H1 (cell line): ENCODE measurements at regions not wholly inside any gene's neighbourhood (a gene's known extent, or its start where the extent isn't known, plus 50 kb on each side); places are given as distances from the start of the nearest gene placed in this dataset.

Experiments
- CTCF ChIA-PET: fragments of 300-600 bp; sonication (Branson Sonifier 250); formaldehyde crosslinking; loops from one replicate; lab custom pipeline; 2021; ENCODE audit not compliant: partially characterized antibody; lab: Charles Lee
- POLR2A ChIA-PET: fragments of 300-600 bp; sonication (Branson Sonifier 250); formaldehyde crosslinking; loops from one replicate; lab custom pipeline; 2021; ENCODE audit warnings: inconsistent platforms; ENCODE audit not compliant: partially characterized antibody; lab: Charles Lee
- DNase-seq, 2 experiments: peaks; one replicate each; pipeline versions ENCODE4 v3.0.0 to v3.0.0-alpha.2; 2010 to 2022; ENCODE audit warnings: low spot score in 2 of 2, low read depth in 1 of 2, mixed read lengths in 1 of 2
- FAIRE-seq: peaks from 2 replicates; lab custom pipeline; 2011; peaks lifted over from hg19 to GRCh38; lab: Jason Lieb, UNC
- H2AFZ ChIP-seq: 2 replicates; pipeline ENCODE4 v1.8.1; 2012; ENCODE audit warnings: low read length, inconsistent platforms
- H2AK5ac ChIP-seq: 2 replicates; pipeline ENCODE4 v1.6.1; 2013; ENCODE audit warnings: low read depth, low read length
- H2BK120ac ChIP-seq: replicated peaks from 2 replicates; pipeline ENCODE3; 2013; ENCODE audit warnings: low read depth, low read length, inconsistent platforms
- H2BK12ac ChIP-seq: 2 replicates; pipeline ENCODE4 v1.6.1; 2013; ENCODE audit warnings: low read depth, low read length
- H2BK15ac ChIP-seq: 2 replicates; pipeline ENCODE4 v1.6.1; 2013; ENCODE audit warnings: low read length
- H2BK20ac ChIP-seq: 2 replicates; pipeline ENCODE4 v1.6.1; 2013; ENCODE audit warnings: low read length
- H2BK5ac ChIP-seq: 2 replicates; pipeline ENCODE4 v1.6.1; 2013; ENCODE audit warnings: low read depth, low read length
- H3K14ac ChIP-seq: 2 replicates; pipeline ENCODE4 v1.6.1; 2013; ENCODE audit warnings: inconsistent platforms; ENCODE audit not compliant: insufficient read length
- H3K18ac ChIP-seq: 2 replicates; pipeline ENCODE4 v1.6.1; 2013; ENCODE audit warnings: low read length; ENCODE audit errors: extremely low read depth
- H3K23ac ChIP-seq: 2 replicates; pipeline ENCODE4 v1.6.1; 2013; ENCODE audit warnings: inconsistent platforms; ENCODE audit not compliant: insufficient read length
- H3K23me2 ChIP-seq: 2 replicates; pipeline ENCODE4 v1.6.1; 2013; ENCODE audit warnings: low read depth, low read length
- H3K27ac ChIP-seq: 2 replicates; pipeline ENCODE4 v1.6.1; 2011; ENCODE audit warnings: low read depth, low read length, inconsistent platforms
- H3K27me3 ChIP-seq, 4 experiments: replicated peaks in 1 of 4; 1 replicate in 1 of 4; 2 replicates in 3 of 4; pipeline versions ENCODE4 v1.6.1 to v1.8.1; 2011 to 2013; ENCODE audit warnings: low read length in 3 of 4, mild to moderate bottlenecking in 3 of 4, inconsistent platforms in 2 of 4, mixed read lengths in 2 of 4, moderate library complexity in 1 of 4; ENCODE audit not compliant: control insufficient read depth in 3 of 4, insufficient read depth in 3 of 4; ENCODE audit errors: extremely low read depth in 1 of 4
- H3K36me3 ChIP-seq, 4 experiments: 2 replicates each; pipeline versions ENCODE4 v1.6.1 to v1.8.1; 2011 to 2013; ENCODE audit warnings: mild to moderate bottlenecking in 4 of 4, low read length in 3 of 4, moderate library complexity in 2 of 4, control low read depth in 1 of 4, inconsistent platforms in 1 of 4; ENCODE audit not compliant: insufficient read depth in 4 of 4, control insufficient read depth in 2 of 4
- H3K4ac ChIP-seq: replicated peaks from 2 replicates; pipeline ENCODE3; 2013; ENCODE audit warnings: low read length, low read depth, mixed read lengths, inconsistent platforms; ENCODE audit not compliant: insufficient read length
- H3K4me1 ChIP-seq, 4 experiments: replicated peaks in 1 of 4; 1 replicate in 1 of 4; 2 replicates in 3 of 4; pipeline versions ENCODE4 v1.6.1 to v1.8.1; 2011 to 2013; ENCODE audit warnings: low read length in 3 of 4, inconsistent platforms in 2 of 4, mixed read lengths in 1 of 4; ENCODE audit not compliant: insufficient read depth in 4 of 4, control insufficient read depth in 3 of 4
- H3K4me2 ChIP-seq, 2 experiments: 2 replicates each; pipeline versions ENCODE4 v1.6.1 to v1.8.1; 2011 to 2013; ENCODE audit warnings: low read depth in 2 of 2, low read length in 2 of 2, control low read depth in 1 of 2, inconsistent platforms in 1 of 2, mild to moderate bottlenecking in 1 of 2; ENCODE audit not compliant: insufficient read depth in 1 of 2
- H3K4me3 ChIP-seq, 4 experiments: fragments of 200-600, 300-600 bp in 1 of 4; sonication (generic), shearing (Covaris generic), sonication (Bioruptor Twin) in 1 of 4; 2 replicates each; pipeline versions ENCODE4 v1.5.1 to v1.8.1; 2011 to 2016; ENCODE audit warnings: low read length in 4 of 4, low read depth in 3 of 4, control low read depth in 2 of 4, inconsistent platforms in 2 of 4, mild to moderate bottlenecking in 2 of 4, mixed read lengths in 1 of 4, moderate library complexity in 1 of 4; ENCODE audit not compliant: insufficient read depth in 2 of 4; ENCODE audit errors: extremely low read depth in 1 of 4
- H3K56ac ChIP-seq: replicated peaks from 2 replicates; pipeline ENCODE3; 2013; ENCODE audit warnings: low read depth, mild to moderate bottlenecking, mixed read lengths, low read length, inconsistent platforms; ENCODE audit not compliant: insufficient read length
- H3K79me1 ChIP-seq: 2 replicates; pipeline ENCODE4 v1.6.1; 2013; ENCODE audit warnings: low read depth, low read length, control low read depth
- H3K79me2 ChIP-seq, 2 experiments: 2 replicates each; pipeline versions ENCODE4 v1.6.1 to v1.8.1; 2012 to 2013; ENCODE audit warnings: low read length in 2 of 2, mild to moderate bottlenecking in 2 of 2, inconsistent platforms in 1 of 2; ENCODE audit not compliant: insufficient read depth in 2 of 2, control insufficient read depth in 1 of 2
- H3K9ac ChIP-seq, 4 experiments: replicated peaks in 1 of 4; 1 replicate in 1 of 4; 2 replicates in 3 of 4; pipeline versions ENCODE4 v1.6.1 to v1.8.1; 2011 to 2013; ENCODE audit warnings: low read depth in 3 of 4, low read length in 3 of 4, control low read depth in 2 of 4, mild to moderate bottlenecking in 2 of 4, moderate library complexity in 2 of 4, inconsistent platforms in 1 of 4; ENCODE audit errors: extremely low read depth in 1 of 4
- H3K9me3 ChIP-seq, 2 experiments: 2 replicates each; pipeline versions ENCODE4 v1.6.1 to v1.8.1; 2012 to 2013; ENCODE audit warnings: mild to moderate bottlenecking in 2 of 2, moderate library complexity in 2 of 2, control low read depth in 1 of 2, inconsistent platforms in 1 of 2, low read depth in 1 of 2, low read length in 1 of 2, mixed read lengths in 1 of 2; ENCODE audit not compliant: insufficient read depth in 2 of 2
- H4K20me1 ChIP-seq, 2 experiments: replicated peaks in 1 of 2; 2 replicates each; pipeline versions ENCODE3 to v1.8.1; 2011 to 2013; ENCODE audit warnings: inconsistent platforms in 2 of 2, low read length in 2 of 2, mild to moderate bottlenecking in 1 of 2; ENCODE audit not compliant: insufficient read depth in 2 of 2, control insufficient read depth in 1 of 2
- H4K5ac ChIP-seq: 2 replicates; pipeline ENCODE4 v1.6.1; 2013; ENCODE audit warnings: low read length, low read depth, mixed read lengths, inconsistent platforms; ENCODE audit not compliant: insufficient read length
- H4K8ac ChIP-seq: 2 replicates; pipeline ENCODE4 v1.8.0; 2013; ENCODE audit warnings: mild to moderate bottlenecking, moderate library complexity, low read length, inconsistent platforms; ENCODE audit not compliant: insufficient read depth; ENCODE audit errors: extremely low read depth
- H4K91ac ChIP-seq: replicated peaks from 2 replicates; pipeline ENCODE3; 2013; ENCODE audit warnings: low read length, mixed read lengths, inconsistent platforms; ENCODE audit not compliant: insufficient read length
- SIRT6 ChIP-seq: IDR thresholded peaks from one replicate; pipeline ENCODE4 v1.7.1; 2012; ENCODE audit warnings: low read length, inconsistent platforms
- WGBS, 2 experiments: shearing (Covaris generic) in 1 of 2; methylation state at CpG; one replicate each; pipeline versions ENCODE4 v1.1.6 to v1.1.7; 2013 to 2015; ENCODE audit warnings: low lambda C conversion rate in 2 of 2, mixed read lengths in 2 of 2, inconsistent platforms in 1 of 2, low coverage in 1 of 2, missing lambda C conversion rate in 1 of 2; ENCODE audit not compliant: insufficient replicate concordance in 2 of 2, insufficient coverage in 1 of 2, insufficient read length in 1 of 2; ENCODE audit errors: extremely low coverage in 1 of 2, missing lambda C conversion rate in 1 of 2; 5-methylcytosine and 5-hydroxymethylcytosine counted together

DNA sequence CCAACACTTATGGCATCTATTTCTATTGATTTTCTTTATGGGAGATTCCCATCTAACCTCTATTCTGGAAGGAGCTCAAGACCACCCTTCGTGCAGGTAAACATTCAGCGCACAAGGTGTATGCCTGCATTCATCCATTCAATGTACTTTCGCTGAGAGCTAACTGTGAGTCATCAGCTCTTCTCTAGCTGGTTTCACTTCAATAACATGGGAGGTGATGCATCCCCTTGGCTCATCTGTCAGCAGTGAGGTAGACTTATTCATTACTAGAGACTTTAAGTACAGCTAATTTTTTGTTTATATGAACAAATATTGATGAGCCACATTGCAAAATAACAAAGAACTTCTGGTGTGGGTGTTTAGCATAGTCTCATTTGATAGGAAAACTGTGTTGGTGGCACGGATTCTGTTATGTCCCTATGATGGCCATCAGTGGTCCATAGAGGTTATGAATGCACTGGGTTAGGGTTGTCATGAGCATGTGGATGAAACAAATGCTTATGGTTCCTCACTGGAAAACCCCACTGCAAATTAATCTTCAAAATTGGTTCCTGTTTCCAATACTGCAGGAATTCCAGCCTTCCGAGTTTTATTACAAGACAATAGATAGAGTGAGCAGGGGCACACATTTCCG lies 1151.0 kb downstream of the BCL11B start:
- H4K20me1 ChIP-seq = no peaks in the 10 kb centered on the region
- no peak overlapping the region for H3K56ac ChIP-seq
- FAIRE-seq (no peak), DNase-seq (no peak)
- H3K23me2 ChIP-seq = no peaks in the 10 kb centered on the region
- H4K91ac ChIP-seq = no peak overlapping the region
- H3K9ac ChIP-seq = no peak overlapping the region
- no peak overlapping the region for H2BK15ac ChIP-seq
- no peak overlapping the region for H3K4me3 ChIP-seq
- peaks cover 4 to 6% of the 10 kb centered on the region in 2 experiments; a peak in 2 of 4 replicates for H3K9me3 ChIP-seq
- no peak overlapping the region for H2BK12ac ChIP-seq
- ChIA-PET CTCF (interaction anchor here (1.3 kb wide), 1 partner anchor 10 kb away, joined by 3 read pairs; no protein-coding TSS in a partner anchor), POLR2A (no interaction called here)
- no peak overlapping the region for H2AFZ ChIP-seq
- no peaks in the 10 kb centered on the region for H3K79me1 ChIP-seq
- H4K8ac ChIP-seq = no peak overlapping the region
- no peak overlapping the region for H3K18ac ChIP-seq
- no peak overlapping the region for H4K5ac ChIP-seq
- H3K36me3 ChIP-seq = no peaks in the 10 kb centered on the region
- H3K27ac ChIP-seq = no peak overlapping the region
- no peak overlapping the region for H3K4ac ChIP-seq
- no peak overlapping the region for H2BK120ac ChIP-seq
- no peak overlapping the region for H2BK5ac ChIP-seq
- no peaks in the 10 kb centered on the region for H3K4me1 ChIP-seq
- no peaks in the 10 kb centered on the region for H3K27me3 ChIP-seq
- no peak overlapping the region for H2AK5ac ChIP-seq
- no peak overlapping the region for H3K4me2 ChIP-seq
- H3K23ac ChIP-seq = no peak overlapping the region
- H2BK20ac ChIP-seq = no peak overlapping the region
- no peaks in the 10 kb centered on the region for H3K79me2 ChIP-seq
- 96% methylated on average over 6 of the region's 6 CpGs; no CpG with 5 or more reads in 1 of the 2 experiments for WGBS, 2 experiments
- no peak overlapping the region for H3K14ac ChIP-seq
- no peak for TF ChIP-seq SIRT6
